Left colon (tissue), 2 donors: ENCODE measurements at regions not wholly inside any gene's neighbourhood (a gene's known extent, or its start where the extent isn't known, plus 50 kb on each side); places are given as distances from the start of the nearest gene placed in this dataset.
"Not testable (repeated sequence)": the region's sequence is repeated elsewhere in the genome, so short reads cannot be mapped to it uniquely, and the experiment has no call there.

ENCODE experiments used
- ATAC-seq: fragments of 200-7000 bp; cut with Tn5 transposase; one replicate; pipeline ENCODE4 v1.9.1; 2020; ENCODE audit warnings: mild to moderate bottlenecking, moderate library complexity
- DNase-seq, 2 donors: peaks; one replicate each; pipeline ENCODE4 v3.0.0-alpha.2; 2020
- intact Hi-C, 2 donors: fragments of 100-400 bp; cut with DNase I in 1 of 2; cut with micrococcal nuclease in 1 of 2; formaldehyde crosslinking; loops; one replicate each; pipeline versions ENCODE4 v1.11.2 to v1.14.0; 2022; cut with DNase I, micrococcal nuclease
- donor health status: DM: no; HTN: no; CAD: no.
- donor health status: DM: yes; HTN: yes; CAD: no.

DNA sequence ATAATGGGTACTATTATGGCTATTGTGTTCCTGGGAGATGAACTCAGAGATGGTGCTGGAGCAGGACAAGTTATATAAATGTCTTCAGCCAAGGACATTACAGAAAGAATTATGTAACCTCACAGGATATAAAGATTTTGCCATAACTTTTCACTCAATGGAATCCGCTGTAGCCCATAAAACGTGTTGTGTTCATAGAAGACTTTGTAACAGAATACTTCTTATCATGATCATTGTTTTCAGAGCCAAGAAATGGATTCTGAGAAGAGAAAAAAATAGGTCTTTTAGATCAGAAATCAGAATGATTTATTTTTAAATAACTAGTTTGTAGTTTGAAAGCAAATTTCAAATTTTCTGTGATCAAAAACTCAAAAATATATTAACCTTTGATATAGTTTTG lies 441.0 kb upstream of the TENM3 start:
- ATAC-seq (no peak), DNase-seq (no peak)
- intact Hi-C loops = no loop called here

DNA sequence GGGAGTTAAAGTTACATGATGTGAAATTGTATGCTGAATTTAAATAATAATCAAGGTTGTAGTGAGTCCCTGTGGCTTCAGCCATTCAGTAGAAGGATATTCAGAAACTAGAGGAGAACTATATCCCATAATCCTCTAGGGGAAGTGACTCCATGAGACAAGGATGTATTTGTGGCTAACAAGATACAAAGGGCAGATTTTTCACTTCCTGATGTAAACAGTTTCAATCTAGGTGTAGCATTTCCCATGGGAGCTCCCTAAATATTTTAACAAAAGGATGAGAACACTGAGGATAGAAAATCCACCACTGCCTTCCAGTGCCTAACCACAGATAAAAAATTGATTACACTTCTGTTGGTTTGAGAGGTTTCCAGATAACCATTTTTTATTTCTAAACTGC lies 435.4 kb upstream of the TENM3 start:
- DNase-seq = no peak
- ATAC-seq = no peak
- intact Hi-C loops = no loop called here

GRCh38 chr4:181810711-181811110 lies 432.5 kb upstream of the TENM3 start:
- ATAC-seq = no peak
- intact Hi-C loops = no loop called here
- no peak for DNase-seq

DNA sequence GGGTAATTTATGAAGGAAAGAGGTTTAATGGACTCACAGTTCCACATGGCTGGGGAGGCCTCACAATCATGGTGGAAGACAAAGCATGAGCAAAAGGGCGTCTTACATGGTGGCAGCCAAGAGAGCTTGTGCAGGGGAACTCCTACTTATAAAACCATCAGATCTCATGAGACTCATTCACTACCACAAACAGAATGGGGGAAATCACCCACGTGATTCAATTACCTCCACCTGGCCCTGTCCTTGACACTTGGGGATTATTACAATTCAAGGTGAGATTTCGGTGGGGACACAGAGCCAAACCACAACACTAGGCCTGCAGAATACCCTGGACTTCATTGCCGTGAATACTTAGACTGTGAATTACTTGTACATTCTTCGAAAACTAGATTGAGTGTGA lies 431.7 kb upstream of the TENM3 start:
- intact Hi-C loops, ATAC-seq, DNase-seq: not testable (repeated sequence)

- DNase-seq (no peak), ATAC-seq (no peak)
- intact Hi-C loops = no loop called here
These were observed 423.3 kb upstream of the TENM3 start for GRCh38 chr4:181819946-181820345.

DNA sequence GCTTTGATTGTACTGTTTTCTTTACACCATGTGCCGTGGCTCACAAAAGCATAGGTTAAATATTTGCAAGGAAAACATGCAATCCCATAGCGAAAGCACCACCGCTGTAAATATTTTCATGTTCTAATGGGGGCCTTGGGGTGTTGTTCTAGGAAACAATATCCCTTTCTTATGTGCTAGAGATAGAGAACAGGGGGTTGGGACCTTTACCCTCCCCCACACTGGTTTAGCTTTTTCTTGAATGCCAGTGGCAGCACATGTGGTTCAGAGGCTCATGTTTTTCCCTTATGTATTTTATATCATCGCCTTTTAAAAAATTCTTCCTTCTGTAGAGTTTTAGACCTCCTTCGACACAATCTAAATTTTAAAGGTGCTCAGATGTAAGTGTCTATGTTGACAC lies 422.6 kb upstream of the TENM3 start:
- intact Hi-C loops = no loop called here
- ATAC-seq (no peak), DNase-seq (no peak)

DNA sequence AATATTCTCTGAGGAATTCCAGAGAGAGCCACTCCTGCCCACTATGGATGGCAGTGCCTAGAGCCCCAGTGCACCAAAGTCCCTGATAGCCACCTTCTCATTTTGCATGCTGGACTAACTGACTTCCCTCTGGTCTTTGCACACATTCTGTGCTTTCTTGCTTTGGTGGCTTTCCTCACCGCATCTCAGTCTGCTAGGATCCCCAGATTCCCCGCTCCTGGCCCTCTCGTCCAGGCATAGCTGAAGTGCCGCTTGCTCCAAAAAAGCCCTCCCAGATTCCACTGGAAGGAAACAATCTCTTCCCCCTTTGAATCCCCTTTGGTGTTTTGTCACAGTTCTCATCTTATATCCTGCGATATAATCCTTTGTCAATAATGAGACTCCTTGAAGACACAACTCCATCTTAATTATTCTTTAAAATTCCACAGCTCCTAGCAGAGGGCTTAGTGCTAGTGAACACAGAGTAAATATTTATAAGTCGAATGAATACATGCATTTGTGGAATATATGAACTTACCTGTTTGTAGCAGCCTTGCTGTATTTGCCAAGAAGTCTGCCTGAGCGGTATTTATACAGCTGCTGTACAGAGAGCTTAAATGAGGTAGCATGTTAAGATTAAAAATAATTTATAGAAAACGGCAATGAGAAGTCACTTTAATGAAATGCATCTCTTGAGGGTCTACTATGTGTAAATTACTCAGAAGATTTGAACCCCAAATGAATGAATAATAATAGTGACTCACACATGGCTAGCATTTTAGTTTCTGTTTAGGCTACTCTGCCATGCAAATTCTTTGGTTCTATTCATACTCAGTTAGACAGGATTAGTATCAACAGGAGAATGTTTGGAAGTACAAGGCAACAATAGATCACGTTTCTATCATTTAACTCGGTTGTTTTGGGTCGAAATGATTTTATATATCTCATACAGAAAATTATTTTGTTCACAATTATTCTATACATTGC lies 421.9 kb upstream of the TENM3 start:
- intact Hi-C loops = no loop called here
- ATAC-seq = no peak
- no peak for DNase-seq

- intact Hi-C loops = no loop called here
- no peak for ATAC-seq
- DNase-seq = no peak
These were observed 421.2 kb upstream of the TENM3 start for GRCh38 chr4:181822005-181822375.

- intact Hi-C loops = no loop called here
- no peak for ATAC-seq
These were observed 420.0 kb upstream of the TENM3 start for GRCh38 chr4:181823183-181823582.

GRCh38 chr4:181823645-181824044 lies 419.6 kb upstream of the TENM3 start:
- intact Hi-C loops = no loop called here
- ATAC-seq (no peak), DNase-seq (no peak)

More at GRCh38 chr4:181823183-181823582, 420.0 kb upstream of the TENM3 start:
- DNase-seq = no peak

- no peak for DNase-seq
- intact Hi-C loops = no loop called here
- ATAC-seq = no peak
These were observed 417.6 kb upstream of the TENM3 start for GRCh38 chr4:181825564-181825963.

- no peak for ATAC-seq
- intact Hi-C loops = no loop called here
- no peak for DNase-seq
These were observed 416.0 kb upstream of the TENM3 start for GRCh38 chr4:181827246-181827645.

GRCh38 chr4:181830404-181831035 lies 412.7 kb upstream of the TENM3 start:
- intact Hi-C loops = no loop called here

GRCh38 chr4:181834071-181834470 lies 409.1 kb upstream of the TENM3 start:
- DNase-seq (no peak), ATAC-seq (no peak)
- intact Hi-C loops = no loop called here

More at GRCh38 chr4:181830404-181831035, 412.7 kb upstream of the TENM3 start:
- DNase-seq (no peak), ATAC-seq (no peak)

DNA sequence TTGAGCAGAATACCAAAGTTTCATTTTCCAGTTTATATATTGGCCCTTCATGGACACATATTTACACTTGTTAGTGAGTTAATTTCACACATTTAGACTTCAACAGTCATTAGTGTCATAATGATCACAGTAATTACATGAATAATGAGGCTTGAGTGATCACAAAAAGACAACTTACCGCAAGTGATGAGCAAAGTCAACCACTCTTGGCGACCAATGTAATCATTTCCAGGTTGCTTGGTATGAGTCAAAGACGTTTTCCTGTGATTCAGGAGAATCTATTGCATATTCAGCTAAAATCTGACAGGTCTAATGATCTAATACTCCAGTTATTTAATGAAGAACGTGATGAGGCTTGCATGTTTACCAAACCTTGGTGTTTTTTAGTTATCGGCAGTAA lies 407.9 kb upstream of the TENM3 start:
- intact Hi-C loops = no loop called here
- DNase-seq = no peak
- no peak for ATAC-seq

DNA sequence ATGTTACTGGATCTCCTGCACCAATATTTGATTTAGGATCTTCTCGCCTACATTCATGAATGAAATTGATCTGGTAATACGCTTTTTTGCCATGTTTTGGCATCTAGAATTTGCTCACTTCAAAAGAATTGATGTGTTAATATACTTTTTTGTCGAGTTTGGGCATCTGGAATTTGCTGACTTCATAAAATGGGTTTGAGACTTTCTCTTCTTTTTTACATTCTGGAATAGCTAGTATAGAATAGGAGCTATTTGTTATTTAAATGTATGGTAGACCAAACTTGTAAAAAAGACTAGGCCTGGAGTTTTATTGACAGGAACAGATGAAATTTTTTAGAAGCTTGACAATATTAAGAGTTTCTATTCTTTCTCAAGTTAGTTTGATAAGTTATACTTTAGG lies 404.9 kb upstream of the TENM3 start:
- DNase-seq = no peak
- ATAC-seq = no peak

DNA sequence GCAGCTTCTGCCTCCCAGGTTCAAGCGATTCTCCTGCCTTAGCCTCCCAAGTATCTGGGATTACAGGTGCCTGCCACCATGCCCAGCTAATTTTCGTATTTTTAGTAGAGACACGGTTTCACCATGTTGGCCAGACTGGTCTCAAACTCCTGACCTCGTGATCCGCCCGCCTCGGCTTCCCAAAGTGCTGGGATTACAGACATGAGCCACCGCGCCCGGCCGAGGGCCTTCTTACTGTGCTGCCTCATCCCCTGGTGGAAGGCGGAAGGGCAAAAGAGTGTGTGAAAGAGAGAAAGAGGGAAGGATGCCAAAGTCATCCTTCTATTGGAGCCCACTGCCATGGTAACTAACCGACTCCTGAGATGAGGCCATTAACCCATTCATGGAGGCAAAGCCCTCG lies 399.4 kb upstream of the TENM3 start:
- DNase-seq, intact Hi-C loops, ATAC-seq: not testable (repeated sequence)

More for the DNA sequence above, 404.9 kb upstream of the TENM3 start:
- intact Hi-C loops = no loop called here

GRCh38 chr4:181845617-181846016 lies 397.6 kb upstream of the TENM3 start:
- DNase-seq = no peak
- intact Hi-C loops = no loop called here
- ATAC-seq = no peak

- ATAC-seq (no peak), DNase-seq (no peak)
- intact Hi-C loops = no loop called here
These were observed 396.3 kb upstream of the TENM3 start for GRCh38 chr4:181846934-181847333.

DNA sequence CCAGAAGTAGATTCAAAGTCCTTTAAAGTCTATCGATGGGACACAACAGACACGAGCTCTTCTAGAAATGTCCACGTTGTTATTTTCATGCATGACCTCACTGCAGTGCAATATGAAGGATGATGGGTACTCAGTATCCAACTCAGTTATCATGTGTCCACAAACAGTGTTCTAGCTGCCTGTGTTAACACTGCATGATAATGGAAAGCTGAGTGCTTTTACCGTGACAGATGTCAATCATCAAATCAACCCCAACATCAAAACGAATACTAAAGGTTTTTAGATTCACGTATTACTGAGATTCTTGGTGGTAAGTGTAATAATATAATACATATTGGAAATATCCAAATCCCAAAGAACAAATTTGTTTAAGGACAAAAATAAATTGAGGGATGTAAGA lies 394.8 kb upstream of the TENM3 start:
- no peak for ATAC-seq
- intact Hi-C loops = no loop called here
- DNase-seq = no peak
